ENCODE measurements at regions not wholly inside any gene's neighbourhood (a gene's known extent, or its start where the extent isn't known, plus 50 kb on each side); places are given as distances from the start of the nearest gene placed in this dataset.

DNA sequence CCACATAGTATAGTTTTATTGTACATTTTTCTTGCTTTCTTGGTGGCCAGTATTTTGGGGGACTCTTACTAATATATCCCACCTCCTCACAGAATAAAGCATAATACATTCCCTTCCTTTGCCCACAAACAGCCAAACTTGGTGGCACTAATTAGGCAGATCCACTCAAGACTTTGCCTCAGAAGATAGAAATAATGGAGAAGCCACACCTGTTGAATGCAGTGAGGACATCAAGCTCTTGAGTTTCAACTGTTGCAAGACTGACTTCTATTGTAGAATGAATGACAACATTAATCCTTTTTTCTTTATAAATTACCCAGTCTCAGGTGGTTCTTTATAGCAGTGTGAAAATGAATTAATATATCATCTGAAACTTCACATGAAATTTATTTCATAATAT lies 1183.6 kb upstream of the ATXN8OS start (continued):
- TF ChIP-seq, protein P1, sequence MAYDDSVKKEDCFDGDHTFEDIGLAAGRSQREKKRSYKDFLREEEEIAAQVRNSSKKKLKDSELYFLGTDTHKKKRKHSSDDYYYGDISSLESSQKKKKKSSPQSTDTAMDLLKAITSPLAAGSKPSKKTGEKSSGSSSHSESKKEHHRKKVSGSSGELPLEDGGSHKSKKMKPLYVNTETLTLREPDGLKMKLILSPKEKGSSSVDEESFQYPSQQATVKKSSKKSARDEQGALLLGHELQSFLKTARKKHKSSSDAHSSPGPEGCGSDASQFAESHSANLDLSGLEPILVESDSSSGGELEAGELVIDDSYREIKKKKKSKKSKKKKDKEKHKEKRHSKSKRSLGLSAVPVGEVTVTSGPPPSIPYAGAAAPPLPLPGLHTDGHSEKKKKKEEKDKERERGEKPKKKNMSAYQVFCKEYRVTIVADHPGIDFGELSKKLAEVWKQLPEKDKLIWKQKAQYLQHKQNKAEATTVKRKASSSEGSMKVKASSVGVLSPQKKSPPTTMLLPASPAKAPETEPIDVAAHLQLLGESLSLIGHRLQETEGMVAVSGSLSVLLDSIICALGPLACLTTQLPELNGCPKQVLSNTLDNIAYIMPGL (CRISPR knock-in tag; IDR thresholded peaks at IDR 0.05), result no peak
- TF ChIP-seq STAG1 (CRISPR knock-in tag; IDR thresholded peaks at IDR 0.05; ENCODE audit: borderline replicate concordance) (no peak), RFX5 (IDR thresholded peaks at IDR 0.05; ENCODE audit: low read depth, low read length) (no peak), GABPB1 (CRISPR knock-in tag; IDR thresholded peaks at IDR 0.05) (no peak), MCM2 (IDR thresholded peaks at IDR 0.05; ENCODE audit: low read depth) (no peak), SP2 (IDR thresholded peaks at IDR 0.05; ENCODE audit: extremely low read depth, low read depth, low read length, poor library complexity, severe bottlenecking) (no peak)
- TF ChIP-seq, protein P2, sequence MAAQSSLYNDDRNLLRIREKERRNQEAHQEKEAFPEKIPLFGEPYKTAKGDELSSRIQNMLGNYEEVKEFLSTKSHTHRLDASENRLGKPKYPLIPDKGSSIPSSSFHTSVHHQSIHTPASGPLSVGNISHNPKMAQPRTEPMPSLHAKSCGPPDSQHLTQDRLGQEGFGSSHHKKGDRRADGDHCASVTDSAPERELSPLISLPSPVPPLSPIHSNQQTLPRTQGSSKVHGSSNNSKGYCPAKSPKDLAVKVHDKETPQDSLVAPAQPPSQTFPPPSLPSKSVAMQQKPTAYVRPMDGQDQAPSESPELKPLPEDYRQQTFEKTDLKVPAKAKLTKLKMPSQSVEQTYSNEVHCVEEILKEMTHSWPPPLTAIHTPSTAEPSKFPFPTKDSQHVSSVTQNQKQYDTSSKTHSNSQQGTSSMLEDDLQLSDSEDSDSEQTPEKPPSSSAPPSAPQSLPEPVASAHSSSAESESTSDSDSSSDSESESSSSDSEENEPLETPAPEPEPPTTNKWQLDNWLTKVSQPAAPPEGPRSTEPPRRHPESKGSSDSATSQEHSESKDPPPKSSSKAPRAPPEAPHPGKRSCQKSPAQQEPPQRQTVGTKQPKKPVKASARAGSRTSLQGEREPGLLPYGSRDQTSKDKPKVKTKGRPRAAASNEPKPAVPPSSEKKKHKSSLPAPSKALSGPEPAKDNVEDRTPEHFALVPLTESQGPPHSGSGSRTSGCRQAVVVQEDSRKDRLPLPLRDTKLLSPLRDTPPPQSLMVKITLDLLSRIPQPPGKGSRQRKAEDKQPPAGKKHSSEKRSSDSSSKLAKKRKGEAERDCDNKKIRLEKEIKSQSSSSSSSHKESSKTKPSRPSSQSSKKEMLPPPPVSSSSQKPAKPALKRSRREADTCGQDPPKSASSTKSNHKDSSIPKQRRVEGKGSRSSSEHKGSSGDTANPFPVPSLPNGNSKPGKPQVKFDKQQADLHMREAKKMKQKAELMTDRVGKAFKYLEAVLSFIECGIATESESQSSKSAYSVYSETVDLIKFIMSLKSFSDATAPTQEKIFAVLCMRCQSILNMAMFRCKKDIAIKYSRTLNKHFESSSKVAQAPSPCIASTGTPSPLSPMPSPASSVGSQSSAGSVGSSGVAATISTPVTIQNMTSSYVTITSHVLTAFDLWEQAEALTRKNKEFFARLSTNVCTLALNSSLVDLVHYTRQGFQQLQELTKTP (IDR thresholded peaks at IDR 0.05; ENCODE audit: low read depth in 1 of 2, partially characterized antibody in 2 of 2), result no peak
- TF ChIP-seq, protein P3, sequence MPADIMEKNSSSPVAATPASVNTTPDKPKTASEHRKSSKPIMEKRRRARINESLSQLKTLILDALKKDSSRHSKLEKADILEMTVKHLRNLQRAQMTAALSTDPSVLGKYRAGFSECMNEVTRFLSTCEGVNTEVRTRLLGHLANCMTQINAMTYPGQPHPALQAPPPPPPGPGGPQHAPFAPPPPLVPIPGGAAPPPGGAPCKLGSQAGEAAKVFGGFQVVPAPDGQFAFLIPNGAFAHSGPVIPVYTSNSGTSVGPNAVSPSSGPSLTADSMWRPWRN (IDR thresholded peaks at IDR 0.05; ENCODE audit: low read depth), result no peak
- TF ChIP-seq, protein P4, sequence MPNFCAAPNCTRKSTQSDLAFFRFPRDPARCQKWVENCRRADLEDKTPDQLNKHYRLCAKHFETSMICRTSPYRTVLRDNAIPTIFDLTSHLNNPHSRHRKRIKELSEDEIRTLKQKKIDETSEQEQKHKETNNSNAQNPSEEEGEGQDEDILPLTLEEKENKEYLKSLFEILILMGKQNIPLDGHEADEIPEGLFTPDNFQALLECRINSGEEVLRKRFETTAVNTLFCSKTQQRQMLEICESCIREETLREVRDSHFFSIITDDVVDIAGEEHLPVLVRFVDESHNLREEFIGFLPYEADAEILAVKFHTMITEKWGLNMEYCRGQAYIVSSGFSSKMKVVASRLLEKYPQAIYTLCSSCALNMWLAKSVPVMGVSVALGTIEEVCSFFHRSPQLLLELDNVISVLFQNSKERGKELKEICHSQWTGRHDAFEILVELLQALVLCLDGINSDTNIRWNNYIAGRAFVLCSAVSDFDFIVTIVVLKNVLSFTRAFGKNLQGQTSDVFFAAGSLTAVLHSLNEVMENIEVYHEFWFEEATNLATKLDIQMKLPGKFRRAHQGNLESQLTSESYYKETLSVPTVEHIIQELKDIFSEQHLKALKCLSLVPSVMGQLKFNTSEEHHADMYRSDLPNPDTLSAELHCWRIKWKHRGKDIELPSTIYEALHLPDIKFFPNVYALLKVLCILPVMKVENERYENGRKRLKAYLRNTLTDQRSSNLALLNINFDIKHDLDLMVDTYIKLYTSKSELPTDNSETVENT (CRISPR knock-in tag; IDR thresholded peaks at IDR 0.05), result no peak

Data from K562 (cell line).